Mesendoderm (in vitro differentiated cells): ENCODE measurements at regions not wholly inside any gene's neighbourhood (a gene's known extent, or its start where the extent isn't known, plus 50 kb on each side); places are given as distances from the start of the nearest gene placed in this dataset.
A peak's percentile ranks its signal among the peaks of the same experiment; 100 is the strongest.

Experiments used
- DNase-seq: peaks from one replicate; pipeline ENCODE4 v3.0.0; 2013
- H2AK5ac ChIP-seq: 2 replicates; pipeline ENCODE4 v1.6.1; 2013; ENCODE audit warnings: low read length, inconsistent platforms
- H2BK120ac ChIP-seq: 2 replicates; pipeline ENCODE4 v1.6.1; 2013; ENCODE audit warnings: low read depth, mild to moderate bottlenecking, low read length, moderate library complexity, mixed read lengths
- H2BK15ac ChIP-seq: replicated peaks from 2 replicates; pipeline ENCODE4 v1.6.1; 2013; ENCODE audit warnings: low read depth, mild to moderate bottlenecking, moderate library complexity
- H2BK5ac ChIP-seq: 2 replicates; pipeline ENCODE4 v1.6.1; 2013; ENCODE audit warnings: low read length, inconsistent platforms
- H3K18ac ChIP-seq: 2 replicates; pipeline ENCODE4 v1.6.1; 2013; ENCODE audit warnings: mild to moderate bottlenecking, low read length, mixed read lengths
- H3K23ac ChIP-seq: one replicate; pipeline ENCODE4 v1.6.1; 2013; ENCODE audit warnings: low read length
- H3K27ac ChIP-seq: 2 replicates; pipeline ENCODE4 v1.5.1; 2013; ENCODE audit warnings: low read depth, mild to moderate bottlenecking, inconsistent platforms, low read length, moderate library complexity
- H3K27me3 ChIP-seq: 2 replicates; pipeline ENCODE4 v1.6.1; 2013; ENCODE audit warnings: low read length, control low read depth, mild to moderate bottlenecking, inconsistent platforms; ENCODE audit not compliant: insufficient read depth, poor library complexity
- H3K36me3 ChIP-seq: 2 replicates; pipeline ENCODE4 v1.6.1; 2013; ENCODE audit warnings: low read length, inconsistent platforms; ENCODE audit not compliant: control insufficient read depth, insufficient read depth
- H3K4ac ChIP-seq: one replicate; pipeline ENCODE4 v1.6.1; 2013; ENCODE audit warnings: low read depth, mild to moderate bottlenecking, low read length, moderate library complexity
- H3K4me1 ChIP-seq: 2 replicates; pipeline ENCODE4 v1.6.1; 2013; ENCODE audit warnings: low read depth, low read length, inconsistent platforms; ENCODE audit not compliant: control insufficient read depth
- H3K4me2 ChIP-seq: 2 replicates; pipeline ENCODE4 v1.6.1; 2013; ENCODE audit warnings: low read length
- H3K4me3 ChIP-seq: 2 replicates; pipeline ENCODE4 v1.5.1; 2013; ENCODE audit warnings: mild to moderate bottlenecking, low read length
- H3K56ac ChIP-seq: one replicate; pipeline ENCODE4 v1.6.1; 2013; ENCODE audit warnings: low read length
- H3K79me1 ChIP-seq: 2 replicates; pipeline ENCODE4 v1.6.1; 2013; ENCODE audit warnings: low read length, inconsistent platforms
- H3K79me2 ChIP-seq: 2 replicates; pipeline ENCODE4 v1.6.1; 2013; ENCODE audit warnings: mild to moderate bottlenecking, low read length; ENCODE audit not compliant: control insufficient read depth, insufficient read depth
- H3K9ac ChIP-seq: 2 replicates; pipeline ENCODE4 v1.6.1; 2013; ENCODE audit warnings: low read length, inconsistent platforms
- H4K5ac ChIP-seq: one replicate; pipeline ENCODE4 v1.6.1; 2013; ENCODE audit warnings: low read length
- H4K8ac ChIP-seq: one replicate; pipeline ENCODE4 v1.6.1; 2013; ENCODE audit warnings: low read depth, mild to moderate bottlenecking, control low read depth, low read length, moderate library complexity
- WGBS: extraction: QIAGEN DNeasy Blood & Tissue Kit; methylation state at CpG from one replicate; pipeline ENCODE4 v1.1.7; 2013; ENCODE audit warnings: low lambda C conversion rate, missing lambda C conversion rate; ENCODE audit not compliant: insufficient coverage; ENCODE audit errors: extremely low coverage; 5-methylcytosine and 5-hydroxymethylcytosine counted together

DNA sequence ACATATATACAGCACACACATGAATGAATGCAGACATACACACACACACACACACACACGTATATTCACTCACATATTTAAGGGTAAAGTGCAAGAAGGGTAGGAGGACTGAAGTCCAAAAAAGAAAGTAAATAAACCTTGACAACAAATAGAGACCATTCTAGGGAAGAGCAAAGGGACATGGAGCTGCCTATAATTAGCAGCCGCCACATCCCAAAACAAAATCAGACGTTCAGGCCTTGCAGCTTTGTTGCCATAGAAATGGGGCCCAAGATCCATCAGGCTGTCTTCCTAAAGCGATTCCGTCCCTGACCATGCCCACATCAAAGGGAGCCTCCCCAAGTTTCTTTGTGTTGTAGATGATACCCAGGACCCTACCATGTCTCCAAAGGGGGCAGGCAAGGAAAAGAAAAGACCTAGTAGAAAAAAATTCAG lies 703.5 kb upstream of the TBX3 start:
- Histone ChIP-seq H2BK5ac (no peak overlapping the region), H3K23ac (no peak overlapping the region), H3K4me2 (no peak overlapping the region), H3K79me1 (no peaks in the 10 kb centered on the region), H3K4me3 (no peak overlapping the region), H4K5ac (no peak overlapping the region), H3K79me2 (no peaks in the 10 kb centered on the region), H2BK15ac (no peak overlapping the region), H3K27me3 (no peaks in the 10 kb centered on the region), H3K36me3 (no peaks in the 10 kb centered on the region), H3K56ac (no peak overlapping the region), H3K4me1 (no peaks in the 10 kb centered on the region), H3K9ac (no peak overlapping the region), H3K27ac (no peak overlapping the region), H3K4ac (no peak overlapping the region), H2BK120ac (no peak overlapping the region), H2AK5ac (no peak overlapping the region), H3K18ac (no peak overlapping the region), H4K8ac (no peak overlapping the region)
- no peak for DNase-seq
- no CpG with 5 or more reads among the region's 5 CpGs for WGBS

DNA sequence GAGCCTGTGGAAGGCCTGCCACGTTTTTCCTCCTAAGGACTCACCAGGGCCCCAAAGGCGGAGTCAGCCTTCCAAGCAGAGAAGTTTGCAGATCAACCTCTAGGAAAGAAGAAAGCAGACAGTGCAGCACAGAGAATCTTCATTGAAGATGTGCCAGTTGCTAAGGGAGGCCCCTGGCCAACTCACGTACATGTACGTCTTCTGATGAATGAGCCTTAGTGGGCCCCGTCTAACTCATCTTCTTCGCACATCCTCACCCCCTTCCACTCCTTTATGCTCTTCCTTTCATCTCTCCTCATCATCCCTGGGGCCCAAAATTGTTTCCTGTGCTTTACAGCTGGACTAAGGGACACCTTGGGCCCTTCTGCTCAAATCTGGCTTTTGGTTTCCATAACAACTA lies 703.0 kb upstream of the TBX3 start:
- Histone ChIP-seq H2AK5ac (no peak overlapping the region), H3K4me1 (no peaks in the 10 kb centered on the region), H3K79me1 (no peaks in the 10 kb centered on the region), H3K23ac (no peak overlapping the region), H4K5ac (no peak overlapping the region), H3K4me2 (no peak overlapping the region), H3K9ac (no peak overlapping the region), H2BK120ac (no peak overlapping the region), H2BK5ac (no peak overlapping the region), H3K4ac (no peak overlapping the region), H3K18ac (no peak overlapping the region), H3K27ac (no peak overlapping the region), H3K56ac (no peak overlapping the region), H4K8ac (no peak overlapping the region), H3K27me3 (no peaks in the 10 kb centered on the region), H3K79me2 (no peaks in the 10 kb centered on the region), H2BK15ac (no peak overlapping the region), H3K36me3 (no peaks in the 10 kb centered on the region), H3K4me3 (no peak overlapping the region)
- WGBS: no CpG with 5 or more reads among the region's 6 CpGs
- no peak for DNase-seq

DNA sequence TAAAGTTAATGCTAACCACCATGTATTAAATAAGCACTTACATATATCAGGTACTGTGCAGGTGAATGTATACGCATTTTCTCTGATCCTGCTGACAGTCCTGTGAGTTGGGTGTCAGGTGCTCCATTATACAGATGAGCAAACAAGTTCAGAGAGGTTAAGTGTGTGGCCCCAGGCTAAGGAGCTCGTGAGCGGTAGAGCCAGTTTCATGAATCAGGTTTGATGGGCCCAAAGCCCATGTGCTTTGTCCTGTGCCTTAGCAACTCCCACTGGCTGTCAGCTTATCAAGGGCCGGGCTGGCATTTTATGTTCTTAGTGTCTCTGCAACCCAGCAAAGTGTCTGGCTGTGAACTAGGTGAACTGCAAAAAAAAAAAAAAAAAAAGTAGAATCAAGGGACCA lies 701.2 kb upstream of the TBX3 start:
- Histone ChIP-seq H3K56ac (no peak overlapping the region), H3K4me3 (no peak overlapping the region), H3K79me1 (no peaks in the 10 kb centered on the region), H3K79me2 (no peaks in the 10 kb centered on the region), H3K36me3 (no peaks in the 10 kb centered on the region), H2AK5ac (no peak overlapping the region), H2BK120ac (no peak overlapping the region), H3K4me1 (no peaks in the 10 kb centered on the region), H3K4me2 (no peak overlapping the region), H3K18ac (no peak overlapping the region), H3K23ac (no peak overlapping the region), H4K5ac (no peak overlapping the region), H3K27me3 (no peaks in the 10 kb centered on the region), H4K8ac (no peak overlapping the region), H2BK15ac (no peak overlapping the region), H3K4ac (no peak overlapping the region), H3K27ac (no peak overlapping the region), H3K9ac (no peak overlapping the region), H2BK5ac (no peak overlapping the region)
- WGBS: no CpG with 5 or more reads among the region's 4 CpGs
- no peak for DNase-seq

GRCh38 chr12:115384391-115384790 lies 700.4 kb upstream of the TBX3 start:
- H3K36me3 ChIP-seq: no peaks in the 10 kb centered on the region
- no peak overlapping the region for H3K23ac ChIP-seq
- H4K8ac ChIP-seq: no peak overlapping the region
- H3K4me3 ChIP-seq: no peak overlapping the region
- H3K27me3 ChIP-seq: no peaks in the 10 kb centered on the region
- H2BK120ac ChIP-seq: no peak overlapping the region
- H3K79me2 ChIP-seq: no peaks in the 10 kb centered on the region
- no peak overlapping the region for H3K9ac ChIP-seq
- H2AK5ac ChIP-seq: no peak overlapping the region
- no peak overlapping the region for H3K4ac ChIP-seq
- H2BK15ac ChIP-seq: no peak overlapping the region
- no peaks in the 10 kb centered on the region for H3K4me1 ChIP-seq
- peak; percentile 72 for DNase-seq
- no peak overlapping the region for H2BK5ac ChIP-seq
- no CpG with 5 or more reads among the region's 5 CpGs for WGBS
- H3K4me2 ChIP-seq: no peak overlapping the region
- no peak overlapping the region for H3K18ac ChIP-seq
- no peak overlapping the region for H3K56ac ChIP-seq
- H4K5ac ChIP-seq: no peak overlapping the region
- no peaks in the 10 kb centered on the region for H3K79me1 ChIP-seq
- no peak overlapping the region for H3K27ac ChIP-seq

DNA sequence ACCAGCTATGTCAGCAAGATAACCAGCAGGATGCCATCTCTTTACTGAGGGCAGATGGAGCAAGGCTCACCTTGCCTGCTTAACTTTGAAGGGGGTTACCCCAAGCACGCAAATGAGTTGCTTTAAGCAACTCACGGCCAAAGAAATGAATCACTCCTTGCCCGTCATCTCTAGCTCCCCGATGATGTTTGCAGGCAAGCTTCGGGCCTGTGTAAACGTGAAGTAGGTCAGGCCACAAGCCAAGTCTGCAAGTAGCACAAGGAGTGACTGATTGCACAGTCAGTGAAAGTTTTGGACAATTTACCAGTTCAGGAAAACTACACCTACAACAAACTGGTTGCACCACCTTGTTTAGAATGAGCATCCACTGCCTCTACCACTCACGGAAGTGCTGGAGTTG lies 699.7 kb upstream of the TBX3 start:
- Histone ChIP-seq H3K9ac (no peak overlapping the region), H4K8ac (no peak overlapping the region), H3K56ac (no peak overlapping the region), H3K4ac (no peak overlapping the region), H3K27me3 (no peaks in the 10 kb centered on the region), H3K79me1 (no peaks in the 10 kb centered on the region), H3K27ac (no peak overlapping the region), H2AK5ac (no peak overlapping the region), H3K23ac (no peak overlapping the region), H3K4me1 (no peaks in the 10 kb centered on the region), H4K5ac (no peak overlapping the region), H2BK15ac (no peak overlapping the region), H2BK120ac (no peak overlapping the region), H3K4me3 (no peak overlapping the region), H2BK5ac (no peak overlapping the region), H3K79me2 (no peaks in the 10 kb centered on the region), H3K4me2 (no peak overlapping the region), H3K36me3 (no peaks in the 10 kb centered on the region), H3K18ac (no peak overlapping the region)
- WGBS: no CpG with 5 or more reads among the region's 7 CpGs
- no peak for DNase-seq

DNA sequence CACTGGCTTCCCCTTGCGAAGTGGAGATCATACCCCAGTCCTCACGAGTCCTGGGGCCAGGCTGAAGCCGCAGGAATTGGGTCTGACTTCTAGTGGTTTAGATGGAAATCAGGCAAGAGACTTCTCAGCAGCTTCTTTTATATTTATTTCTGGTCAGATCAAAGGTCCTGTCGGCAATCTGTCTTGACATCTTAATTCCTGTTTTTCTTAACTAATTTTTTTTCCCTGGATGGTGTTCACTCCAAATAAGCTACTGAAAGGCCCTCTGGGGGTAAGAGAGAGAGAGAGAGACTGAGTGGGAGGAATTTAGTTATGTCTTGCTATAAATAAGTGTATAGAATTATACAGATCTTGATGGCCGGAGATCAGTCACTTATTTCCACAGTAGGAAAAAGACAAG lies 698.7 kb upstream of the TBX3 start:
- H2BK120ac ChIP-seq: no peak overlapping the region
- WGBS: no CpG with 5 or more reads among the region's 5 CpGs

More for the DNA sequence above, 698.7 kb upstream of the TBX3 start:
- no peak overlapping the region for H3K4me3 ChIP-seq
- no peaks in the 10 kb centered on the region for H3K79me2 ChIP-seq
- H3K4me1 ChIP-seq: no peaks in the 10 kb centered on the region
- H3K27me3 ChIP-seq: no peaks in the 10 kb centered on the region
- no peak overlapping the region for H3K56ac ChIP-seq
- no peak overlapping the region for H3K27ac ChIP-seq
- no peak overlapping the region for H3K23ac ChIP-seq
- H3K18ac ChIP-seq: no peak overlapping the region
- H2BK15ac ChIP-seq: no peak overlapping the region
- H2BK5ac ChIP-seq: no peak overlapping the region
- H4K8ac ChIP-seq: no peak overlapping the region
- no peak overlapping the region for H4K5ac ChIP-seq
- DNase-seq: no peak
- H3K9ac ChIP-seq: no peak overlapping the region
- H3K4me2 ChIP-seq: no peak overlapping the region
- no peaks in the 10 kb centered on the region for H3K36me3 ChIP-seq
- no peak overlapping the region for H3K4ac ChIP-seq
- no peaks in the 10 kb centered on the region for H3K79me1 ChIP-seq
- no peak overlapping the region for H2AK5ac ChIP-seq
